C4-2B (cell line): ENCODE measurements at regions not wholly inside any gene's neighbourhood (a gene's known extent, or its start where the extent isn't known, plus 50 kb on each side); places are given as distances from the start of the nearest gene placed in this dataset.

Source experiments
- H3K27ac ChIP-seq: fragments of 450-650 bp; 2 replicates; pipeline ENCODE4 v1.5.1; 2017
- CTCF ChIP-seq: fragments of 450-650 bp; conservative IDR thresholded peaks from 2 replicates; pipeline ENCODE4 v1.5.1; 2017; ENCODE audit warnings: mild to moderate bottlenecking
- ZFX ChIP-seq: fragments of 450-650 bp; IDR thresholded peaks from 2 replicates; pipeline ENCODE4 v1.6.1; 2017

- H3K27ac ChIP-seq: no peak overlapping the region
- TF ChIP-seq CTCF (no peak), ZFX (no peak)
Observed at GRCh38 chr3:164612751-164613150, 465.5 kb downstream of the SI start.

- TF ChIP-seq CTCF (no peak), ZFX (no peak)
- no peak overlapping the region for H3K27ac ChIP-seq
Observed at GRCh38 chr3:164608554-164609276, 469.6 kb downstream of the SI start.

- TF ChIP-seq CTCF (no peak), ZFX (no peak)
- no peak overlapping the region for H3K27ac ChIP-seq
Observed at GRCh38 chr3:164604687-164605086, 473.6 kb downstream of the SI start.

GRCh38 chr3:164577667-164578210, 500.6 kb downstream of the SI start:
- TF ChIP-seq ZFX (no peak), CTCF (no peak)
- no peak overlapping the region for H3K27ac ChIP-seq

- TF ChIP-seq ZFX (no peak), CTCF (no peak)
- no peak overlapping the region for H3K27ac ChIP-seq
Observed at GRCh38 chr3:164572436-164572835, 505.9 kb downstream of the SI start.

GRCh38 chr3:164550857-164551256, 527.4 kb downstream of the SI start:
- no peak overlapping the region for H3K27ac ChIP-seq
- TF ChIP-seq ZFX: no peak
- peak; percentile 33 for TF ChIP-seq CTCF

GRCh38 chr3:164539215-164539614, 539.1 kb downstream of the SI start:
- H3K27ac ChIP-seq: no peak overlapping the region
- TF ChIP-seq ZFX: no peak
- TF ChIP-seq CTCF: no peak
